ENCODE measurements at regions not wholly inside any gene's neighbourhood (a gene's known extent, or its start where the extent isn't known, plus 50 kb on each side); places are given as distances from the start of the nearest gene placed in this dataset.

DNA sequence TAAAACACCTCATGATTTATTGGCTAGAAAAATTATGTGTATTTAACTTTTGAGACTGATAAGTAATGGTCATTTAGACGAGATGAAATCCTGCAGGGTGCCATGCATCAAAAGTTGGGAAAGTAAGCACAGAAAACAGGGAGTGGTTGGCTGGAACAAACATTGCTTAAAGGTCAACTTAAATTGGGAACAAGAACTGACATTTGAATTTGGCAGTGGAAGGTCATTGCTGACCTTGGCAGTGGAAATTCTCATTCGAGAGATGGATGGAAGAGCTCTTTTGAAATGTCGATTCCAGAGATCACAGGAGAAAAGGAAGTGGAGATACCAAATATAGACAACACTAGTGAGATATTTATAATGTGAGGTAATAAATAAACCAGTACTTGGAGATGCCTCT, 572.8 kb downstream of the TRAM1L1 start:
- TF ChIP-seq, protein P1, sequence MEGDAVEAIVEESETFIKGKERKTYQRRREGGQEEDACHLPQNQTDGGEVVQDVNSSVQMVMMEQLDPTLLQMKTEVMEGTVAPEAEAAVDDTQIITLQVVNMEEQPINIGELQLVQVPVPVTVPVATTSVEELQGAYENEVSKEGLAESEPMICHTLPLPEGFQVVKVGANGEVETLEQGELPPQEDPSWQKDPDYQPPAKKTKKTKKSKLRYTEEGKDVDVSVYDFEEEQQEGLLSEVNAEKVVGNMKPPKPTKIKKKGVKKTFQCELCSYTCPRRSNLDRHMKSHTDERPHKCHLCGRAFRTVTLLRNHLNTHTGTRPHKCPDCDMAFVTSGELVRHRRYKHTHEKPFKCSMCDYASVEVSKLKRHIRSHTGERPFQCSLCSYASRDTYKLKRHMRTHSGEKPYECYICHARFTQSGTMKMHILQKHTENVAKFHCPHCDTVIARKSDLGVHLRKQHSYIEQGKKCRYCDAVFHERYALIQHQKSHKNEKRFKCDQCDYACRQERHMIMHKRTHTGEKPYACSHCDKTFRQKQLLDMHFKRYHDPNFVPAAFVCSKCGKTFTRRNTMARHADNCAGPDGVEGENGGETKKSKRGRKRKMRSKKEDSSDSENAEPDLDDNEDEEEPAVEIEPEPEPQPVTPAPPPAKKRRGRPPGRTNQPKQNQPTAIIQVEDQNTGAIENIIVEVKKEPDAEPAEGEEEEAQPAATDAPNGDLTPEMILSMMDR (IDR thresholded peaks at IDR 0.05) = no peak
- no peak for TF ChIP-seq POLR2A (IDR thresholded peaks at IDR 0.05)
